SK-N-SH (cell line): ENCODE measurements at regions not wholly inside any gene's neighbourhood (a gene's known extent, or its start where the extent isn't known, plus 50 kb on each side); places are given as distances from the start of the nearest gene placed in this dataset.

Experiments
- CHD2 ChIP-seq: fragments of 150-350 bp; IDR thresholded peaks from 2 replicates; pipeline ENCODE4 v1.6.1; 2018; ENCODE audit warnings: low read length; ENCODE audit not compliant: partially characterized antibody
- POLR2AphosphoS5 ChIP-seq: IDR thresholded peaks from 2 replicates; pipeline ENCODE4 v1.6.1; 2012; ENCODE audit warnings: low read depth, low read length
- TAF1 ChIP-seq: IDR thresholded peaks from 2 replicates; pipeline ENCODE4 v1.6.1; 2012; ENCODE audit warnings: low read depth, mild to moderate bottlenecking, low read length, moderate library complexity, borderline replicate concordance

DNA sequence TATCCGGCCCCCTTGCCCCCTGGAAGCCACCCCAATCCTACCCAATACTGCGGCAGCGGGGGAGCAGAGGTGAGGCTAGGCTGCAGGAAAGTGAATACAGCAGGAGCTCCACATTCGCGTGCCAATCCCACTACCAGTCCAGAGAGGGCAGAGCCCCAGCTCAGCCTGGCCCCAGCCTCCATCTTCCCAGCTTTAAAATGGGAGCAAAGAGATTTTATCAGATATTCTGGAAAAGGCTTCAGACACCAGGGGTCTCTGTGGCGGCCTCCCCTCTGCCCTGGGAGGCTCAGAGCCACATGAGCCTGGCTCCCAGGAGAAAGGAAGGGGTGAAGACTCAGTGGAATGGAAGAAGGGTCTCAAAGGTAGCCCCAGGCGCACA lies 72.7 kb downstream of the NCOR2 start:
- TF ChIP-seq CHD2 (no peak), POLR2AphosphoS5 (no peak), TAF1 (no peak)
